ENCODE measurements at regions not wholly inside any gene's neighbourhood (a gene's known extent, or its start where the extent isn't known, plus 50 kb on each side); places are given as distances from the start of the nearest gene placed in this dataset.

GRCh38 chr1:194809215-194809614 lies 1622.8 kb upstream of the B3GALT2 start:
- Histone ChIP-seq H3K9me3 (replicated peaks; ENCODE audit: control insufficient read depth, insufficient read depth, low read length) (no peaks in the 10 kb centered on the region), H4K20me1 (replicated peaks; ENCODE audit: control insufficient read depth, extremely low read depth, insufficient read depth, low read length) (no peaks in the 10 kb centered on the region), H3K27ac (ENCODE audit: insufficient read depth, low read depth, low read length) (no peak overlapping the region), H3K4me3 (replicated peaks in 1 of 3; ENCODE audit: insufficient read depth in 1 of 3, low read depth in 1 of 3, low read length in 3 of 3) (no peak overlapping the region), H3K4me1 (ENCODE audit: control insufficient read depth, extremely low read depth, insufficient read depth, low read length) (no peaks in the 10 kb centered on the region), H3K4me2 (ENCODE audit: insufficient read depth, low read length) (no peak overlapping the region), H3K27me3 (ENCODE audit: control insufficient read depth in 2 of 2, insufficient read depth in 2 of 2, low read length in 2 of 2) (no peaks in the 10 kb centered on the region), H3K36me3 (ENCODE audit: control insufficient read depth in 2 of 2, extremely low read depth in 1 of 2, insufficient read depth in 2 of 2, low read length in 2 of 2) (no peaks in the 10 kb centered on the region), H3K79me2 (ENCODE audit: control insufficient read depth, insufficient read depth, low read length) (no peaks in the 10 kb centered on the region), H2AFZ (ENCODE audit: low read depth, low read length) (no peak overlapping the region), H3K9ac (replicated peaks; ENCODE audit: extremely low read depth, insufficient read depth, low read length) (no peak overlapping the region), H3K9me1 (replicated peaks; ENCODE audit: control insufficient read depth, extremely low read depth, insufficient read depth, low read length) (no peaks in the 10 kb centered on the region)
- dilution Hi-C loops (cut with MboI; ENCODE audit: extremely low pct_ligation_motif_present, low sequenced_read_pairs): no loop called here
- TF ChIP-seq CTCF (IDR thresholded peaks at IDR 0.05; ENCODE audit: extremely low read depth in 1 of 2, insufficient read depth in 1 of 2, low read depth in 1 of 2, low read length in 2 of 2) (no peak), GATA2 (IDR thresholded peaks at IDR 0.05; ENCODE audit: insufficient read depth, insufficient read length, low read depth, low read length) (no peak), JUN (IDR thresholded peaks at IDR 0.05; ENCODE audit: borderline replicate concordance, insufficient read depth, insufficient read length, low read depth) (no peak), EZH2 (IDR thresholded peaks at IDR 0.05; ENCODE audit: borderline replicate concordance, low read depth, low read length, severe bottlenecking) (no peak), MYC (IDR thresholded peaks at IDR 0.05; ENCODE audit: low read depth, low read length) (no peak), MAX (IDR thresholded peaks at IDR 0.05; ENCODE audit: insufficient read depth, insufficient read length) (no peak), POLR2A (IDR thresholded peaks at IDR 0.05; ENCODE audit: low read depth, low read length) (no peak), POLR2AphosphoS5 (IDR thresholded peaks at IDR 0.05; ENCODE audit: insufficient read depth, low read depth, low read length) (no peak), FOS (IDR thresholded peaks at IDR 0.05; ENCODE audit: borderline replicate concordance, insufficient read depth, low read length) (no peak)
- ChIA-PET CTCF (no interaction called here), POLR2A (no interaction called here)
- DNase-seq (ENCODE audit: low read depth, low spot score): no peak
- BruUV-seq (replicated peaks): no TSS peak
- no peak for FAIRE-seq
- intact Hi-C loops (cut with micrococcal nuclease): no loop called here
